ENCODE measurements at regions not wholly inside any gene's neighbourhood (a gene's known extent, or its start where the extent isn't known, plus 50 kb on each side); places are given as distances from the start of the nearest gene placed in this dataset.
"Not testable (repeated sequence)": the region's sequence is repeated elsewhere in the genome, so short reads cannot be mapped to it uniquely, and the experiment has no call there.

GRCh38 chr1:193417403-193417802, 231.0 kb upstream of the B3GALT2 start:
- DNase-seq (ENCODE audit: low read depth in 2 of 2), result peak in 1 of 2 donors; percentile 9

DNA sequence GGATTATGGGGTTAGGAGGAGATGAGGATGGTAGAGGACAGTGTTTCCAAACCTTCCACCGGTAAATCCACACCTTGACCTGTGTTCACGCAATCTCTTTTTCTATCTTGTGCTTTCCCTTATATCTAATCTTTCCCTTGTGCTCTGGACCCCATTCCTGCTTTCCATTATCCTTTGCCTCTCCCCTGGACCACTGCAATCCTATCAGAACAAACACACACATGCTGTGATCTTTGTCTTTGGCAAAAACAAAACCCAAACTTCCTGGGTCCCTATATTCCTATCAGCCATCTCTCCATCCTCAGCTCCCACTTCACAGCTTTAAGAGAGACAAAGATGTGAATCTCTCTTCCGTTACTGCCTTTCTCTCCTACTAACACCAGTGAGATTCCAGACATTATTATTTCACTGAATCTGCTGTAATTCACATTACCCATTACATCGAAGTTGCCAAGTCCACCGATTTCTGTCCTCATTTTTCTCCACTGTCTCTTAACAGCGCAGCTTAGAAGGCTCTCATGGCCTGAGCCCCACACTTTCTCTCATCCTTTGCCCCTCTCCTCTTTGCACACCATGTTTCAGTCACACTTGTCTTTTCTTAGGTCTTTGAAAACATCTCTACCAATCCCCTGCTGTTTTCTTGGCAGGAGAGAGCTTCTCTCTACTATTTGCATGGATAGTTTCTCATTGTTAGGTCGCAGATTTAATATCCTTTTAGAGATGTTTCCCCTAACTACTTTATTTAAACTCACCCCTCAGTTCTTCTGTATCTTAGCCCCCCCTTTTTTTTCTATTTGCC, 230.0 kb upstream of the B3GALT2 start:
- no peak for DNase-seq (ENCODE audit: low read depth in 2 of 2)

GRCh38 chr1:193415256-193415655, 228.8 kb upstream of the B3GALT2 start:
- no peak for DNase-seq (ENCODE audit: low read depth in 2 of 2)

- DNase-seq (ENCODE audit: low read depth in 2 of 2), result no peak
Measured at GRCh38 chr1:193413376-193413775, 227.0 kb upstream of the B3GALT2 start.

GRCh38 chr1:193412748-193413147, 226.3 kb upstream of the B3GALT2 start:
- no peak for DNase-seq (ENCODE audit: low read depth in 2 of 2)

DNA sequence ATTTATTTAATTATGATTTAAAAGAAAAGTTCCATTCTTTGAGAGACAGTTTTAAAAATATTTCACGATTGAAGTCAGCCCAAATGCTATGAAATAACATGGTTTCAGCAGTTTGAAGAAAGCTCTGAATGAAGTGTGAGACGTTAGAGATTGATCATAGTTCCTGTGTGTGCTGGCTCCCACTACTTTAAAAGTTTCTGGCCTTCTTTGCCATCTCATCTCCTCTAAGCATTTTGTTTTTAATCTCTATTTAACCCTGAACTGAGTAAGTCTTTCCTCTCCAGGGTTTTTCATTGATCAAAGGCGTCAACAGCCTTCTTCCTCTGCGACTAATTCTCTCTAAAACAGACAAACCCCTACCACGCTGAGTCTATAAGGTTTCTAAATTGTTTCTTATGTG, 225.3 kb upstream of the B3GALT2 start:
- no peak for DNase-seq (ENCODE audit: low read depth in 2 of 2)

DNA sequence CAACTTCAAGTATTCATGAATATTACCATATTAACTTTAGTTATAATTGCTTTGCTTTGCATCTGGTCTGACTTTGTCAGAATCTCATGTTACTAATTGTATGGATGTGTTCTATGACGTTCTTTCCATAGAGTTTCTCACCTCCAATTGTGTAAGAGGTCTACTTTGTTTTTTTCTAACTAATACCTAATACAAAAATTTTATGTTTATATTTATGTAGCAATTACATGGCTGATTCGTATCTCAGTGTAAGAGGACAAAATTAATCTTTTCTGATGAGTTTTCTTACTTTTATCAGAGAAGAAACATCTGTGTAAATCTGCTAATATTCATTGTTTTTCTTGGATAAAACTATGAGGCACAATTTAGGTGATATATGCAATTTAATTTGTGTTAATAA, 224.8 kb upstream of the B3GALT2 start:
- DNase-seq (ENCODE audit: low read depth in 2 of 2), result no peak

DNA sequence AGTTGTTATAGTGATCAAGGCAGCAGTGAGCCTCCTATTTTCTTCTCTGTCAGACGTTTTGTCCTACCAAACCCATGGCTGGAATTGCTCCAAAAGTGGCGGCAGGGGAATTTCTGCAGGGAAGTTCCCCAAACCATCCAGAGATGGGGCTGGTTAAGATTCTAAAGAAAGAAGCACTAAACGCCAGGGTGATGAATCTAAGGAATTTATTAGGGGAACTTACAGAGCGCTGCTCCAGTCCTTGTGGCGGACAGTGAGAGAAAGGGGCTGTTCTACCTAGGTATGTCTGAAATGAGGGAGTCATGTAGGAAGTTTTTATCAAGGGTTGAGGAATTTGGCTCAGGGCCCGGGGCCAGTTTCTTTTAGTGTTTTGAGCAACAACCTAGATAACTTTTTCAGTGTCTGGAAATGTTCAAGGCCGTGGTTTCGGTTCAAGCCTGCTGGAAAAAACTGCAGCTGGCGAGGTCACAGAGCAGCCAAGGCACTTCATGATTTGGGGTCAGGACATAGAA, 222.4 kb upstream of the B3GALT2 start:
- DNase-seq (ENCODE audit: low read depth in 2 of 2), result no peak

GRCh38 chr1:193406901-193407300, 220.5 kb upstream of the B3GALT2 start:
- no peak for DNase-seq (ENCODE audit: low read depth in 2 of 2)

- no peak for DNase-seq (ENCODE audit: low read depth in 2 of 2)
Measured at GRCh38 chr1:193404236-193404635, 217.8 kb upstream of the B3GALT2 start.

- DNase-seq (ENCODE audit: low read depth in 2 of 2), result no peak
Measured at GRCh38 chr1:193402977-193403376, 216.6 kb upstream of the B3GALT2 start.

DNA sequence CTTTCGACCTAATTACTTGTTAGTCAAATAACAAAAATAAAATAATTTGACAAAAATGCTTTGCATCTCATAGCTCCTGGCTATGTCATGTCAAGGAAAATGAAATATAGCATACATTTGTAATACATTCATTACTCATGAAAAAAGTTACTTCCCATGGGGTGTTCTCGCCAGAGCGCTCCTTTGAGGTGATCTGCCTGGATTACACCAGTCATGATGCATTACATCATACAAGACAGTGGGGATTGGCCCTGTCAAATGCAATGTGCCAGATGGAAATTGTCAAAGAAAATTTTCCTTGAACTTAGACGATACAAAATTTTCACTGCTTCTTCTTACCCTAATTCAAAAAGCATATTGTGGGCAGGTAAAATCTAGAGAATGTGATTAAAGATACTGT, 215.6 kb upstream of the B3GALT2 start:
- no peak for DNase-seq (ENCODE audit: low read depth in 2 of 2)

GRCh38 chr1:193394336-193394735, 207.9 kb upstream of the B3GALT2 start:
- DNase-seq (ENCODE audit: low read depth in 2 of 2), result no peak

- no peak for DNase-seq (ENCODE audit: low read depth in 2 of 2)
Measured at GRCh38 chr1:193392686-193393085, 206.3 kb upstream of the B3GALT2 start.

DNA sequence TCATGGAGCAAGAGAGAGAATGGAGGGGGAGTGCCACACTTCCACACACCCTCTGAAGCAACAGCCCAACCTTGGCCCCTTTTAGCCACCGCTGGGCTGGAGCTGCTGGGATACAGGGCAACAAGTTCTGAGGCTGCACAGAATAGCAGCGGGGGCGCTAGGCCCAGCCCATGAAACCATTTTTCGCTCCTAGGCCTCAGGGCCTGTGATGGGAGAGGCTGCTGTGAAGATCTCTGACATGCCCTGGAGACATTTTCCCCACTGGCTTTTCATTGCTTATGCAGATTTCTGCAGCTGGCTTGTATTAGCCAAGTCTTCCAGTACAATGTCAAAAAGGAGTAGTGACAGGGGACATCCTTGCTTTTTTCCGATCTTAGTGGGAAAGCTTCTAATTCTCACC, 202.3 kb upstream of the B3GALT2 start:
- no peak for DNase-seq (ENCODE audit: low read depth in 2 of 2)

GRCh38 chr1:193388165-193388564, 201.8 kb upstream of the B3GALT2 start:
- DNase-seq (ENCODE audit: low read depth in 2 of 2), result no peak

DNA sequence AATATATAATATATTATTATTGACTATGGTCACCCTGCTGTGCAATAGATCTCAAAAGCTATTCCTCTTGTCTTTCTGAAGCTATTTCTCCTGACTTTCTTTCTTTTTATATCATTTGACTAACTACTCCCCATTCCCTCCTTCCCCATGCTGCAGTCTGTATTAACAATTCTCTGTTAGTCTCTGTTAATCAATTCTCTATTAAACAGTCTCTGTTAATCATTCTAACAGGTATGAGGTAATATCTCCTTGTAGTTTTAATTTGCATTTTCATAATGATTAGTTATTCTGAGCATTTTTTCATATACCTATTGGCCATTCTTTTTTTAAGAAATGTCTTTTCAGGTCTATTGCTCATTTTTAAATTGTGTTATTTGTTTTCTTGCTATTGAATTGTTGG, 201.0 kb upstream of the B3GALT2 start:
- DNase-seq (ENCODE audit: low read depth in 2 of 2), result no peak

DNA sequence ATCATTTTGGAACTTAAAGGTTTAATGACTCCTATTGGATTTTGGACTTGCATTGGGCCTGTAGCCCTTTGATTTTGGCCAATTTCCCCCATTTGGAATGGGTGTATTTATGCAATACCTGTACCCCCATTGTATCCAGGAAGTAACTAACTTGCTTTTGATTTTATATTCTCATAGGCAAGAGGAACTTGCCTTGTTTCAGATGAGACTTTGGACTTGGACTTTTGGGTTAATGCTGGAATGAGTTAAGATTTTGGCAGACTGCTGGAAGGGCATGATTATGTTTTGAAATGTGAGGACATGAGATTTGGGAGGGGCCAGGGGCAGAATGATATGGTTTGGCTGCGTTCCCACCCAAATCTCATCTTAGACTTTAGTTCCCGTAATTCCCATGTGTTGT, 192.0 kb upstream of the B3GALT2 start:
- not testable (repeated sequence) for DNase-seq (ENCODE audit: low read depth in 2 of 2)

DNA sequence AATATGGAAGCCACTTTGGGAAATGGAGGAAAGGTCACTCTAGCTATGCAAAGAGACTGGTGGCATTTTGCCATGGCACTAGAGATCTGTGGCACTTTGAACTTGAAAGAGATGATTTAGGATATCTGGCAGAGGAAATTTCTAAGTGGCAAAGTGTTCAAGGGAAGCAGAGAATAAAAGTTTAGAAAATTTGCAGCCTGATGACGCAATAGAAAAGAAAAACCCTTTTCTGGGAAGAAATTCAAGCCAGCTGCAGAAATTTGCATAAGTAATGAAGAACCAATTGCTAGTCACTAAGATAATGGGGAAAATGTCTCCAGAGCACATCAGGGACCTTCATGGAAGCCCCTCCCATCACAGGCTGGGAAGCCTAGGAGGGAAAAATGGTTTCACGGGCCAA, 191.1 kb upstream of the B3GALT2 start:
- DNase-seq (ENCODE audit: low read depth in 2 of 2), result no peak

DNA sequence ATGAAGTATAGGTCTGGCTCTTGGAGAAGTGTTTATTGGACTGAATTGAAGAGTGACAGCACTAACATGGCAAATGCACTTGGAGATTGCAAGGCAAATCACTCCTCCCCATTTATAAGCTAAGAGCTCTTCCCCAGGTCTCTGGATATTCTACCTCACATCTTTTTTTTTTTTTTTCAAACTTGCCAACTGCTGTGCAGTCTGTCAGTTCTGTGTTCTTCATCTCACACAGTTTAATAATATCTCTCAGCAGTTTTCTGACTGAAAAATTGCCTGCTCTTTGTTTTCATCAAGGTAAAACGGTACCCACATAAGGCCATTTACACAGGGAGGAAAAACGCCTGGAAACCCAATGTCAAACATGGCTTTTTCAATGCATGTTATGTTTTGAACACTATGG, 186.1 kb upstream of the B3GALT2 start:
- DNase-seq (ENCODE audit: low read depth in 2 of 2), result no peak

DNA sequence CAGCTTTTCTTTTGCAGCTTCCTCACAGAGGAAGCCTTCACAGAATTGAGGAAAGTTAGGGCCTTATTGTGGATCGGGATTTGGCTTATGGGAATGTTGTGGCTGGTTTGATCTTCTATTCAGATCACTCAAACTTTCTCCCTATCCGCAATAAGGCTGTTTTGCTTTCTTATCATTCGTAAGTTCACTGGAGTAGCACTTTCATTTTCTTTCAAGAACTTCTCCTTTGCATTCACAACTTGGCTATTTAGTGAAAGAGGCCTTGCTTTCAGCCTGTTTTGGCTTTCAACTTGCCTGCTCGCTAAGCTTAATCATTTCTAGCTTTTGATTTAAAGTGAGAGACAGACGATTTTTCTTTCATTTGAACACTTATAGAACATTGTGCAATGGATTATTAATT, 181.9 kb upstream of the B3GALT2 start:
- DNase-seq (ENCODE audit: low read depth in 2 of 2), result no peak

GRCh38 chr1:193367863-193368262, 181.4 kb upstream of the B3GALT2 start:
- no peak for DNase-seq (ENCODE audit: low read depth in 2 of 2)

- DNase-seq (ENCODE audit: low read depth in 2 of 2), result no peak
Measured at GRCh38 chr1:193366764-193367507, 180.5 kb upstream of the B3GALT2 start.
